ENCODE measurements at regions not wholly inside any gene's neighbourhood (a gene's known extent, or its start where the extent isn't known, plus 50 kb on each side); places are given as distances from the start of the nearest gene placed in this dataset.

- DNase-seq = no peak
Measured at GRCh38 chr16:62676306-62676705, 640.1 kb upstream of the CDH8 start.

GRCh38 chr16:62665269-62665668, 629.0 kb upstream of the CDH8 start:
- no peak for DNase-seq

DNA sequence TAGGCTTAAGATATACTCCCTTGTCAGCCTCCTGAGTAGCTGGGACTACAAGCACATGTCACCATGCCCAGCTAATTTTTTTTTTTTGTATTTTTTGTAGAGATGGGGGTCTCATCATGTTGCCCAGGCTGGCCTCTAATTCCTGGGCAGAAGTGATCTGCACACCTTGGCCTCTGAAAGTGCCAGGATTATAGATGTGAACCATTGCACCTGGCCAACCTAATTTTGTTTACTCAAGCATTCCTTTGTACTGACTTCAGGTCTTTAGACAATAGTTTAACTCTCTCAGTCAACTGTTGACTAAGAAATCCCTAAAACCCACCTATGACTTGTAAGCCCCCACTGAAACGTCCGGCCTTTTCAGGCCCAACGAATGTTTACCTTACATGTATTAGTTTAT, 628.3 kb upstream of the CDH8 start:
- no peak for DNase-seq

- no peak for DNase-seq
Measured at GRCh38 chr16:62661435-62661834, 625.2 kb upstream of the CDH8 start.

GRCh38 chr16:62657116-62657515, 620.9 kb upstream of the CDH8 start:
- DNase-seq = no peak

DNA sequence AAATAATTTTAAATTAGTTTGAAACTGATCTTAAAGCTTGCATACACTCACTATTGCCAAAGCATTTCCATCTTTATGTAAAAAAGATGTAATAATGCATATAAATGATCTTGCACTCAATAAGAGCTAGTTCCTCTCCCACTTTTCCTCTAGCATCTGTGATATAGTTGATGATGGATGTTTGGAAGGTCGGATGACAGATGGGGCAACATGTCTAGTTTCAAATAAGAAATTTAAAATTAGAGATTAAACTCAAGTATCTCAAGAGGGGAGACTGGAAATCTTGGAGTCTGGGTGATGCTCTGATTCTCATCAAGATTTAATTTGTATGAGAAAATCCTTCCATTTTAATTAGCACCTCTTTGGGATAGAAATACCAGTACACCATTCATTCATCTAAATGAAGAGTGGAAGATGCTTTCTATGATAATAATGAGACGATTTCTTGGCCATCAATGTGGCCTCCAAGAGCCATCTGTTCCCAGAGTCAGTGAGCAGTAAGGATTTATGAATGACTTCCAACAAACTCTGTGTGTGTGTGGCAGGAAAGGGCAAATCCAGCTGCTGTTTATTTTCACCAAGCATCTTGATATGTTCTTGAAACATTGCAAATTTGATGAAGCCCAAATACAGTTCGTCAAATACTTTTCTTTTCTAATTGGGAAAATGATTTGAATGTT, 616.3 kb upstream of the CDH8 start:
- no peak for DNase-seq

DNA sequence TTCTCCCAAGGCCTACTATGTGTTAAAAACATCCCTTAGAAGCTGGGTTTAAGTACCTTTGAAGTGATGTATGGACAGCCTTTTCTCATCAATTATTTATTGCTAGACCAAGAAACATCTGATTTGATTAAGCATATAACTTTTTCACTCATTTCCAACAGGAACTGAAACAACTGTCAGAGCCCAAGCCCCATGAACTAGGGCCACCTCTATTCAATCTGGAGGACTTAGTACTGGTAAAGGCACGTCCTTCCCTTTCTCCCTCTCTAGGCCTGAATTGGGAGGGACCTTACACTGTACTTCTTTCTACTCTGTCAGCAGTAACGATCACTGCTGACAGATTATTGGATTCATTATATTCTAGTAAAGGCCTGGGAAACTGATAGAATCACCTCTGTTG, 612.0 kb upstream of the CDH8 start:
- DNase-seq = no peak

DNA sequence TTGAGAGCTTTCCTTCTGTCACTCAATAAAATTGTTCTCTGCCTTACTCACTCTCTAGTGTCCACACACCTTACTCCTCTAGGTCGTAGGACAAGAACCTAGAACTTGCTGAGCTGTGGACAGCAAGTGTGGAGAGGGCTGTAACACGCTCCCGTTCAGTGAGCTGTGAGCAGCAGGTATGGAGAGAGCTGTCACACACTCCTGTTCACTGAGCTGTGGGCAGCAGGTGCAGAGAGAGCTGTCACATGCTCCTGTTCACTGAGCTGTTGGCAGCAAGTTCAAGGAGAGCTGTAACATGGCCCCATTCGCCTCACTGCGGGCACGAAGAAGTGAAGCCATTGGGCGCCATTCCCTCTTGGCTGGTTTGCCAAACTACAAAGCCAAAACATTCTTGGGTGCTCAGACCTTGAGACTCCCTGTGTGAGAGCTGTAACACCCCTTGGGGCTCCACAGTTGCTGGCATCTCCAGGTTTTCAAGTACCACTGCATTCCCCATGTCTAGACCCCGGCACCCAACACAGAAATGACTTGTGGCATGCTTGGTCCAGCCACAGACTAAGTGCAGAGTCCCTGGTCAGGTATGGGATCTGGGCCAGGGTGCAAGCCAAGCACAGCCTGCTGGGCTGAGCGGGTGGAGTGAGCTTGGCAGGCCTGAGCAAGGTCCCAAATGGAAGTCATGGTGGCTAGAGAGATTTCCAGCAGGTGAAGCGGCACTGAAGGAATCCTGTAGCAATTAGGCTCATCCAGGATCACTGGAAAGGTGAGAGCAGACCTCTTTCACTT, 608.0 kb upstream of the CDH8 start:
- no peak for DNase-seq

DNA sequence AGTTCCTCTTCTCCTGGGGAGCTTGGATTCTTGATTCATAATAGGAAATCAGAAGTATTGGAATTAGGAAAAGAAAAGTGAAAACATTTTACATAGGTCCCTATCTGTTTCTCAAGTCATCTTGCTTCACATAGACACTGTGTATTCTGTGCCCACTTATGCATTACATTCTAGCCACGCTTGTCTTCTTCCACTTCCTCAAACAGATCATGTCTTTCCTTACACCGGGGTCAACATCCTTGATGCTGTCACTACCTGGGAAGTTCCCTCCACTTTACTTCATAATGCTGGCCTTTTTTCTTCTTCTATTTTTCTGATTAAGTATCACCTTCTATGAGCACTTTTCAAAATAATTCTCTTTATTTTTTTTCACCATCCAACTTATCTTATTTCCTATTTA, 606.4 kb upstream of the CDH8 start:
- DNase-seq = no peak

GRCh38 chr16:62639890-62640289, 603.7 kb upstream of the CDH8 start:
- no peak for DNase-seq

DNA sequence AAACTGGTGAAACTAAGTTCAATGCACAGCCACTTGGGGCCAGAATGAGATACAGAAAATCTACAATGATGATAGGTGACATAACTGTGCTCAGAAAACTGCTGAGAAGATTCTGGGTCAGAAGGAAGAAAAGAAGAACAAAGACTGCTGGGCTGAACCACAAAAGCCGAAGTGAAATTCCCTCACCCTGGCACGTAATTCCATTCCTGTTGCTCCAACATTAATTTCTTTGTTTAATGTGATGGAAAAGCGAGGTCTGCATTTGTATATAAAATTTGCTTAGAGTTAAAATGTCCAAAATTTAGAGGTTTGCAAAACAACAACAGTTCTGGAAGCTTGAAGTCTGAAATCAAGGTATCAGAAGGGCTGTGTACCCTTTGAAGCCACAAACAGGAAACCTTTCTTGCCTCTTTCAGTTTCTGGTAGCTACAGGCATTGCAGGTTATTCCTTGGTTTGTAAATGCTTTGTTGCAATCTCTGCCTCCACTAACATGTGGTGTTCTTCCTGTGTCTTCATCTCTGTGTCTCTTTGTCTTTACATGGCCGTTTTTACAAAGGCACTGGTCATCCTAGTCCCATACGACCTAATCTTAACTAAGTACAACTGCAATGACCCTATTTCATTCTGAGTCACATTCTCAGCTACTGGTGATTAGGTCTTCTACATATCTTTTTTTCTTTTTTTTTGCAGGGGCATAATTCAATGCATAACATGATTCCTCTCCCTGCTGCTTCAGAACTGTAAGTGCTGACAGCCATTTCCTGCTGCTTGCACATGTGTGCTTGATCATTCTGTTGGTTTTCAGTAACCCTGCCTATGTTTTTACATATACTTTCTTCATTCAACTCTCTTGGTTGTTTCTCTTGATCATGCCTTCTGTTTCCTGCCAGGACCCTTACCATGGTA, 603.0 kb upstream of the CDH8 start:
- no peak for DNase-seq

- no peak for DNase-seq
Measured at GRCh38 chr16:62638324-62638911, 602.2 kb upstream of the CDH8 start.

- no peak for DNase-seq
Measured at GRCh38 chr16:62625326-62625725, 589.1 kb upstream of the CDH8 start.

DNA sequence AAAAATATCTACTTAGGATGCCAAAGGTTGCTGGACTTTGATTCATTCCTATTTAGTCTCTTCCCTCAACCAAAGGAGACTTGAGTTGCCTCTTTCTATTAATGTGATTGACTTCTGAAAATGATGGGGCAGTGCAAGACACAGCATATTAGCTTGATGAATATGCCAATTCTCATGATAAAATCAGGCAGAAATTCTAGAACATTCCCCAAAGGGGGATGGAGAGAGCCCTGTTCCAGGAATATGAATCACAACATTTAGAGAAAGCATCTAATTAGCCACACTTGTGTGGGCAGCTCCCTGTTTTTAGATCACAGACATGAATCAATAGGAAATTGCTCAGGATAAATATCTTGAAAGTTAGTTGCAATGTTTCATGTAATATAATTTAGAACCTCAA, 584.0 kb upstream of the CDH8 start:
- no peak for DNase-seq

GRCh38 chr16:62615526-62615925, 579.3 kb upstream of the CDH8 start:
- DNase-seq = no peak

DNA sequence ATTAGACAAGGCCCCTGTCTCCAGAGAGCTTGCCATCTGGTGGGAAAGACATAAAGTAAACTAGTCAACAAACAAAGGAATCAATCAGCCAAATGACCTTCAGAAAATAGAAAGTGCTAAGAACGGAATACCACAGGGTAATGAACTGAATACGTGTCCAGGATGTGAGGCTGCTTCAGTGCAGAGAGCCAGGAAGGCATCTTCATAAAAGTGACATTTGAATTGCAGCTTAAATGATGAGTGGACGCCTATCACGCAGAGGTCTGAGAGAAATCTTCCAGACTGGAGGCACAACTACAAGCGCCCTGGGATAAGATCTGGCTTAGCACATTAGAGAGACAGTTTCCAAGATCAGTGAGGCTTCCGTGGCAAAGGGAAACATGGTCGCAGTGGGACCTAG, 574.1 kb upstream of the CDH8 start:
- DNase-seq = no peak

DNA sequence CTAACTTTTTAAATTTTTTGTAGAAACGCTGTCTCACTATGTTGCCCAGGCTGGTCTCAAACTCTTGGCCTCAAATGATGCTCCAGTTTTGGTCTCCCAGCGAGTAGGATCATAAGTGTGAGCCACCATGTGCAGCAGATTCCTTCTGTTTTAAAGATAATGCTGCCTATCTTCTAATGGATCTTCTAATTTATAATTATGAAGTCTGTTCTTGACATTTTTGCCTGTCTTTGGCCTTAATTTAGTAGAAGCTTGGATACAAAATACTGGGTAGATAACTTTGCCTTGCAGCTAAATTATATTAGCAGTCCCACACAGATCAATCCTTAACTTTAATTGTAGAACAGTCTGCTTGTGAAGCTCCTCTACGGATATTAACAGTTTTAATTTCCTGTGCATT, 566.6 kb upstream of the CDH8 start:
- no peak for DNase-seq

DNA sequence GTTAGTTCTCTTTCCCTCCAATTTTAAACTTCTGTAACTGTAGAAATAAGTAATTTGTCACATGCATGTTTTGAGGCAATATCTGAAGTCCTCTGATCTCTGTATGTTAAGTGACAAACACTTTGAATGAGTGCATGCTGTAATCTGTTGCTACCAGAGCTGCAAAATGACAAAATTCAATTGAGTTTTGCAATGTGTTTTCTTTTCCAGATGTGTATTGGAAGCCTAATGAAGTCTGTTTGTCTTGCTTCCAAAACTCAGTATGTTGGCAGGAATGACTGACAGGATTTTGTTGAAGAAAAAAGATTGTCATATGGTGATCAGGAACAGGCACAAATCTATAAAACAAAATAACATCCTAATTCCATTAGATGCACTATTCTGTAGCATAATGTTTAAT, 561.6 kb upstream of the CDH8 start:
- DNase-seq = no peak

DNA sequence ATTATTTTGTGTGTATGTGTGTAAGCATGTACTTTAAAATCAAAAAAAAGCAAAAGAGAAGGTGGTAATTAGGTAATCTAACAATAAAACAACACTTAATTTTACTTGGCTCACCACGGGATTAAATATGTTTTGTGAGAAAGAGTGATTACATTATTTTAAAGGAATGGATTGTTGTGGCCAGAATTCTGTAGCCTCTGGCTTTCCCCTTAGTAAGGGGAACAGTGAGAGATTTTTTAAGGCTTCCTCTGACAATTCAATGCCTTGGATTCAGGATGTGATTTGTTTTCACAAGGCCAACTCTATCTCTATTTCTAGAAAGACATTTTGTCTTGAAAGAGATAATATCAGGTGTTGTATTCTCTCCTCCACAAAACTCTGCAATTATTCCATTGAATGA, 560.3 kb upstream of the CDH8 start:
- no peak for DNase-seq

DNA sequence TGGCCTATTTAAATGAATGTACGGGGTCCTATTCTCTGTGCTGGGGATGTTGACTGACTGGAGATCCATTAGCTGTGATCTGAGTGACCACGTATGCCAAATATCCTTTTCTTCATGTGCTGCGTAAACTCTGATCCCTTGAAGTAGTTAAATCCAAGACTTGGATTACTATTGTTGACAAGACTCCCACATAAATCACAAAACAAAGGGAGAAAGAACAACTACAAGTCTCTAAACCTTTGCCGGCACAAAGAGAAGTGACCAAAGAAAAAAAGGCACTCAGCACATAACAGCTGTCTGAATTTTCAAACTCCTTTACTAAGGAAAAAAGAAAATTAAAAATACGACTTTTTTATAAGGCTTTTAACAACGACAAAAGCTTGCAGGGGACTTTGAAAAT, 559.9 kb upstream of the CDH8 start:
- DNase-seq = no peak

GRCh38 chr16:62586128-62586862, 550.1 kb upstream of the CDH8 start:
- DNase-seq = no peak

- DNase-seq = no peak
Measured at GRCh38 chr16:62585041-62585545, 548.9 kb upstream of the CDH8 start.
